PC-3 (cell line): ENCODE measurements at regions not wholly inside any gene's neighbourhood (a gene's known extent, or its start where the extent isn't known, plus 50 kb on each side); places are given as distances from the start of the nearest gene placed in this dataset.

Experiments used
- ATAC-seq: fragments of 200-7000 bp; cut with Tn5 transposase; 2 replicates; pipeline ENCODE4 v1.9.1; 2020; ENCODE audit warnings: mild to moderate bottlenecking, moderate library complexity
- BruUV-seq: library from RNA; stranded (reverse); fragments of 400-500 nt; replicated peaks from 2 replicates; lab custom pipeline; 2021; lab: Mats Ljungman, UMichigan
- CTCF ChIA-PET: fragments of 300-600 bp; sonication (Branson Sonifier 250); formaldehyde crosslinking; loops from one replicate; lab custom pipeline; 2022; ENCODE audit warnings: antibody characterized with exemption; lab: Charles Lee
- POLR2A ChIA-PET: fragments of 300-600 bp; sonication (Branson Sonifier 250); formaldehyde crosslinking; loops from one replicate; lab custom pipeline; 2022; ENCODE audit warnings: antibody characterized with exemption; ENCODE audit not compliant: unreplicated experiment; lab: Charles Lee
- DNase-seq: peaks from one replicate; pipeline ENCODE4 v3.0.0-alpha.2; 2015
- H2AFZ ChIP-seq: fragments of 300-600 bp; sonication (generic); 2 replicates; pipeline ENCODE4 v1.6.0; 2016; ENCODE audit warnings: antibody characterized with exemption, low read length
- H3F3A ChIP-seq: fragments of 300-600 bp; sonication (generic); one replicate; pipeline ENCODE4 v1.6.0; 2017; ENCODE audit warnings: antibody characterized with exemption, low read length, control low read depth, mild to moderate bottlenecking; ENCODE audit not compliant: unreplicated experiment
- H3K27ac ChIP-seq: fragments of 300-600 bp; sonication (generic); 2 replicates; pipeline ENCODE4 v1.5.1; 2016; ENCODE audit warnings: mild to moderate bottlenecking, low read length
- H3K27me3 ChIP-seq: fragments of 300-600 bp; sonication (generic); 2 replicates; pipeline ENCODE4 v1.6.1; 2016; ENCODE audit warnings: low read length, mixed read lengths
- H3K36me3 ChIP-seq: fragments of 300-600 bp; sonication (generic); 2 replicates; pipeline ENCODE4 v1.6.1; 2016; ENCODE audit warnings: low read depth, mixed run types, low read length, mixed read lengths
- H3K4me1 ChIP-seq: fragments of 300-600 bp; sonication (generic); 2 replicates; pipeline ENCODE4 v1.5.1; 2016; ENCODE audit warnings: low read length; ENCODE audit not compliant: insufficient read depth
- H3K4me2 ChIP-seq: fragments of 300-600 bp; sonication (generic); 2 replicates; pipeline ENCODE4 v1.6.0; 2016; ENCODE audit warnings: low read length
- H3K4me3 ChIP-seq: fragments of 300-600 bp; sonication (generic); 2 replicates; pipeline ENCODE4 v1.5.1; 2016; ENCODE audit warnings: mild to moderate bottlenecking, low read length, mixed read lengths
- H3K79me2 ChIP-seq: fragments of 300-600 bp; sonication (generic); 2 replicates; pipeline ENCODE4 v1.6.1; 2017; ENCODE audit warnings: low read length, mixed read lengths
- H3K9ac ChIP-seq: fragments of 300-600 bp; sonication (generic); 2 replicates; pipeline ENCODE4 v1.6.0; 2016; ENCODE audit warnings: mild to moderate bottlenecking, low read length
- H3K9me2 ChIP-seq: fragments of 300-600 bp; sonication (generic); replicated peaks from 2 replicates; pipeline ENCODE4 v1.6.1; 2016; ENCODE audit warnings: mixed run types, low read length, mixed read lengths
- H3K9me3 ChIP-seq: fragments of 300-600 bp; sonication (generic); 2 replicates; pipeline ENCODE4 v1.6.1; 2016; ENCODE audit warnings: low read length, mixed read lengths
- H4K20me1 ChIP-seq: fragments of 300-600 bp; sonication (generic); 2 replicates; pipeline ENCODE4 v1.6.1; 2016; ENCODE audit warnings: low read length, mixed read lengths
- EZH2 ChIP-seq: fragments of 300-600 bp; sonication (generic); IDR thresholded peaks from one replicate; pipeline ENCODE4 v1.6.1; 2017; ENCODE audit warnings: antibody characterized with exemption, mild to moderate bottlenecking, low read length; ENCODE audit not compliant: unreplicated experiment
- EZH2phosphoT487 ChIP-seq: fragments of 300-600 bp; sonication (generic); IDR thresholded peaks from 2 replicates; pipeline ENCODE4 v1.6.1; 2018; ENCODE audit warnings: mild to moderate bottlenecking, antibody characterized with exemption, low read length, borderline replicate concordance
- intact Hi-C: fragments of 100-400 bp; cut with micrococcal nuclease; formaldehyde crosslinking; loops from 2 replicates; pipeline ENCODE4 v1.9.0; 2023
- TF ChIP-seq, protein P1 (sequence below): fragments of 300-600 bp; sonication (generic); conservative IDR thresholded peaks from 2 replicates; pipeline ENCODE4 v1.5.1; 2017; ENCODE audit warnings: antibody characterized with exemption, low read depth, mild to moderate bottlenecking, low read length

DNA sequence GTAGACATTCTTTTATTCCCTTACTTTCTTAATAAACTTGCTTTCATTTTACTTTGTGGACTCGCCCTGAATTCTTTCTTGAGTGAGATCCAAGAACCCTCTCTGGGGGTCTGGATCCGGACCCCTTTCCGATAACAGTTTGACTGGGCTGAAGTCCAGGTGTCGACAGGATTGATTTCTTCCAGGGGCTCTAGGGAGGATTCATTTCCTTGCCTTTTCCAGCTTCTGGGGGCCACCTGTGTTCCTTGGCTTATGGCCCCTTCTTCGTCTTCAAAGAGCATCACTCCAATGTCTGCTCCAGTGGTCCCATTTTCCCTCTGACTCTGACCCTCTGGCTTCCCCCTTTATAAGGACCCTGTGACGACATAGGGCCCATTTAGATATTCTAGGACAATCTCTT is 67.5 kb downstream of the COPS8 start:
- no peaks in the 10 kb centered on the region for H3F3A ChIP-seq
- no peak for ATAC-seq
- H2AFZ ChIP-seq, result no peak overlapping the region
- H3K27ac ChIP-seq, result no peak overlapping the region
- intact Hi-C loops, result loop anchor here (5.0 kb wide), 1 partner anchor 259 kb away; the partner anchor contains the start of gene COL6A3
- no peaks in the 10 kb centered on the region for H3K9me2 ChIP-seq
- no TSS peak for BruUV-seq
- H3K79me2 ChIP-seq, result no peaks in the 10 kb centered on the region
- DNase-seq, result no peak
- H3K27me3 ChIP-seq, result no peaks in the 10 kb centered on the region
- H4K20me1 ChIP-seq, result no peaks in the 10 kb centered on the region
- no peak overlapping the region for H3K4me2 ChIP-seq
- no peaks in the 10 kb centered on the region for H3K36me3 ChIP-seq
- H3K9ac ChIP-seq, result no peak overlapping the region
- POLR2A ChIA-PET, result no interaction called here
- H3K4me3 ChIP-seq, result no peak overlapping the region
- H3K4me1 ChIP-seq, result no peaks in the 10 kb centered on the region
- 0 out of 2 replicates have a peak, but pooled peaks cover under 1% of the 10 kb centered on the region for H3K9me3 ChIP-seq
- TF ChIP-seq EZH2phosphoT487 (no peak), EZH2 (no peak)
- TF ChIP-seq, protein P1, sequence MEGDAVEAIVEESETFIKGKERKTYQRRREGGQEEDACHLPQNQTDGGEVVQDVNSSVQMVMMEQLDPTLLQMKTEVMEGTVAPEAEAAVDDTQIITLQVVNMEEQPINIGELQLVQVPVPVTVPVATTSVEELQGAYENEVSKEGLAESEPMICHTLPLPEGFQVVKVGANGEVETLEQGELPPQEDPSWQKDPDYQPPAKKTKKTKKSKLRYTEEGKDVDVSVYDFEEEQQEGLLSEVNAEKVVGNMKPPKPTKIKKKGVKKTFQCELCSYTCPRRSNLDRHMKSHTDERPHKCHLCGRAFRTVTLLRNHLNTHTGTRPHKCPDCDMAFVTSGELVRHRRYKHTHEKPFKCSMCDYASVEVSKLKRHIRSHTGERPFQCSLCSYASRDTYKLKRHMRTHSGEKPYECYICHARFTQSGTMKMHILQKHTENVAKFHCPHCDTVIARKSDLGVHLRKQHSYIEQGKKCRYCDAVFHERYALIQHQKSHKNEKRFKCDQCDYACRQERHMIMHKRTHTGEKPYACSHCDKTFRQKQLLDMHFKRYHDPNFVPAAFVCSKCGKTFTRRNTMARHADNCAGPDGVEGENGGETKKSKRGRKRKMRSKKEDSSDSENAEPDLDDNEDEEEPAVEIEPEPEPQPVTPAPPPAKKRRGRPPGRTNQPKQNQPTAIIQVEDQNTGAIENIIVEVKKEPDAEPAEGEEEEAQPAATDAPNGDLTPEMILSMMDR, result no peak
- CTCF ChIA-PET, result no interaction called here

DNA sequence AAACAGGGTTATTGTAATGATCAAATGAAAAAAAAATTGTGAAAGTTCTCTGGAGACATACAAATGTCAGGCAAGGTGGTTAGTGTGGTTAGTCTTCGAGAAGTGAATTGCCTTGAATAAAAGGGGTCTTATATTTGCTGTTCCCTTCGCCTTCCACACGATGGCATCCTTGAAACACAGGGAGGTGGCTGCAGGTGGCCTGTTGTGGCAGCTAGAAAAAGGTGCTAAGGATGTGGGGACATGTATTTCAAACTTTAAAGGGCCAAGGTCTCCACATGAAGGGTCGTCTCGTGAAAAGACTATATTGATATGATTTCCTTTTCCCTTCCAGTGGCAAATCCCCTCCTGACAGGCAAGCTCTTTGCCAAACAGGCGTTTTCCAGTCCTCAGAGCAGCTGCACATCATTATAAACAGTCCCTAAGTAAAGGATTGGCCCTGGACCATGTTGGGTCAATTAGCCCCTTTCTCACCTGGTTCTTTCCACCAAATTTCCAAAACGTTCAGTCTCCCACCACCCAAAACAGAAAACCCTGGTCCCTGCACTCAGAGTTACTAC is 68.5 kb downstream of the COPS8 start:
- no peaks in the 10 kb centered on the region for H3F3A ChIP-seq
- H3K4me2 ChIP-seq, result no peak overlapping the region
- BruUV-seq, result no TSS peak
- no peaks in the 10 kb centered on the region for H3K4me1 ChIP-seq
- no peaks in the 10 kb centered on the region for H3K27me3 ChIP-seq
- H4K20me1 ChIP-seq, result no peaks in the 10 kb centered on the region
- DNase-seq (peak; percentile 70), ATAC-seq (peak; percentile 70)
- H3K27ac ChIP-seq, result no peak overlapping the region
- no peak overlapping the region for H3K9ac ChIP-seq
- TF ChIP-seq EZH2phosphoT487, result no peak
- TF ChIP-seq, protein P1, result peak; percentile 86
- POLR2A ChIA-PET, result no interaction called here
- H3K36me3 ChIP-seq, result no peaks in the 10 kb centered on the region
- intact Hi-C loops, result loop anchor here (5.0 kb wide), 1 partner anchor 258 kb away; the partner anchor contains the start of gene COL6A3
- no peak overlapping the region for H3K4me3 ChIP-seq
- no peaks in the 10 kb centered on the region for H3K9me3 ChIP-seq
- H3K79me2 ChIP-seq, result no peaks in the 10 kb centered on the region
- CTCF ChIA-PET, result interaction anchor here (0.6 kb wide), 1 partner anchor 11 kb away, joined by 5 read pairs; no protein-coding TSS in a partner anchor
- no peak overlapping the region for H2AFZ ChIP-seq
- H3K9me2 ChIP-seq, result no peaks in the 10 kb centered on the region
